ENCODE measurements at regions not wholly inside any gene's neighbourhood (a gene's known extent, or its start where the extent isn't known, plus 50 kb on each side); places are given as distances from the start of the nearest gene placed in this dataset.
A peak's percentile ranks its signal among the peaks of the same experiment; 100 is the strongest.

DNA sequence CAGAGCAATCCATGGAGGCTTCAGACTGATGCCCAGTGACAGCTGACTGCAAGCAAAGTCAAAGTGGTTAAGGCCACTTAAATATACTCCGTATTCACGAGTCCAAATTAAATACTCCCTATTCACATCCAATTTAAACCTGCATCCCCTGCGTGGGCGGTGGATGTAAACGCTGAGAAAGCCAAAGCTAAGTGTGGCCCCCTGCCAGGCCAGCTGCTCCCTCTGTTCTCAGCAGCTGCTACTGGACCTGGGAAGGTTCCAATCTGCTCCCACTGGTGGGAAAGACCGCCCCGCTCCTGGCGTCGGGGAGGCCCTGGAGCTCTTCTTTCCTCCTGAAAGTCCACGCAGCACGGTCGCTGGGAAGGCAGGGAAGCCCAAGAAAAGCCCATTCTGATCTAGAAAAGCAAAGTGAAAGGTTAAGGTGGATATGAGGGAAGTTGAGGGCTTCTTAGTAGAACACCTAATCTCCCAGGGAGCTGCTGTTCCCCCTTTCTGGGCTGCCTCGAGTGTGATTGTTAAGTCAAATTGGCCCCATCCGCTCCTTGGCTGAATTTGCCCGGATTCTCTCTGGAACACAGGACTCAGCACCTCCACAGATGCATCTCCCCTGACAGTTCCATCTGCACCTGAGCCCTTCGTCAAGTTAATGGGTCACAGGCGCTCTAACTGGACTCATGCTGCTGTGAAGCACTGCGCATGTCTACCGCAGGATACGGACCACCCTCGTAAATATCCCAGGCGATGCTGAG lies 205.5 kb downstream of the USP12 start:
- DNase-seq: peak; percentile 5

DNA sequence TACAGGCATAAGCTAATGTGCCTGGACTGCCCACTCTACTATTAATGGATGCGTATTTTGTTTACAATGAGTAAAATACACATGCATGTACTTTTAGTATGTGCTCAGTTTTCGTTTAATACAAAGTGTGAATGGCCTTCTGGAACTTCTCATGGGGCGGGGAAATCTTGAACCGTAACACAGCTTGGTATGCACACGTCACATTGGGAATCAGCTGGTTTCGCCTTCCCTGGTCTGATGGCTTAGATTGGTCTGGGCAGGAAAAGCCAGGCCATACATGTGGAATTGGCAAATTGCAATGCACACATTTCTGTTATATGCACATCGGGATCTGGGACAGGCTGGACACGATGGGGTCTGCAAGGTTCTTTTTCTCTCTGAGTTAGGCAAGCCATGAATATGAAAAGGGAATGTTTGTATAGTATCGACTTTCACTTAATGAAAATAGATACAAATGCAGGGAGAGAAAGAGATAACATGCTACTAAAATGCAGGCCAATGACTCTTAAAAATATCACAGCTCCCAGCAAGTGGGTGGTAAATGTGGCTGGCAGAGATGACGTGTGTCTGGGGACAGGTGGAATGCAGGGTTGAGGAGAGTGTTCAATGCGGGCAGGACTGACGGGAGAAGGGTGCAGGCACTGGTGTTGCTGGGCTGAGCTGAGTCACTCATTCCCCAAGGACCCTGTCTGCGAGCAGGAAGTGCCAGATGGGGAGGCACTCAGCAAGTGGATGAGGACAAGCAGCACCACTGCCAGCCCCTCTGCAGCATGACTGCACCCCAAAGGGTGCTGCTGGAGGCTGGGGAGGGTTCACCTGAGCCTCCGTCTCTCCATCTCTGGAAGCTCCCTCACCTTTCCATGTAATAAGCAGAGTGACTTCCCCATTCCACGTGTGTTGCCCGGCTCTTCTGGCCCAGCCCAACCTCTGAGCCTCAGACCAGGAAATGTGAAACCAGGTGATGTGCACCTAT lies 204.0 kb upstream of the GPR12 start:
- DNase-seq: peak; percentile 19

DNA sequence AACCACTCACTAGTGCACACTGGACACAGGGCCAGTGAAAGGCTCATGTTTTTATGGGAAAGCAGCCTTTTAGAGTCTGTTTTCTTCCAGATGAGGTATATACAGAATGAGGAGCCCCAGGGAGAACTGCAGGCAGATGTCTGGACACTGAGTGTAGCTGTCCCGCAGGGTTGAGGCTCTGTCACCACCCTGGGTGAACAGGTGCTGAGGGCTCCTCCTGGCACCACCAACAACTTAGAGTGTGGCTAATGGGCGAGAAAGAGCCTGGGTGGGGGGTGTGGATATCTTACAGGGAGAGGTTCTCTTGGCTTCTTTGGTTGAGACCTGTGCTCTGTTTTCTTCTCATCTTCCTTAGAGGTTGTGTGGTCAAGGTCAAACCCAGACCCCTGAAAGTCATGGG lies 202.1 kb upstream of the GPR12 start:
- DNase-seq: no peak

DNA sequence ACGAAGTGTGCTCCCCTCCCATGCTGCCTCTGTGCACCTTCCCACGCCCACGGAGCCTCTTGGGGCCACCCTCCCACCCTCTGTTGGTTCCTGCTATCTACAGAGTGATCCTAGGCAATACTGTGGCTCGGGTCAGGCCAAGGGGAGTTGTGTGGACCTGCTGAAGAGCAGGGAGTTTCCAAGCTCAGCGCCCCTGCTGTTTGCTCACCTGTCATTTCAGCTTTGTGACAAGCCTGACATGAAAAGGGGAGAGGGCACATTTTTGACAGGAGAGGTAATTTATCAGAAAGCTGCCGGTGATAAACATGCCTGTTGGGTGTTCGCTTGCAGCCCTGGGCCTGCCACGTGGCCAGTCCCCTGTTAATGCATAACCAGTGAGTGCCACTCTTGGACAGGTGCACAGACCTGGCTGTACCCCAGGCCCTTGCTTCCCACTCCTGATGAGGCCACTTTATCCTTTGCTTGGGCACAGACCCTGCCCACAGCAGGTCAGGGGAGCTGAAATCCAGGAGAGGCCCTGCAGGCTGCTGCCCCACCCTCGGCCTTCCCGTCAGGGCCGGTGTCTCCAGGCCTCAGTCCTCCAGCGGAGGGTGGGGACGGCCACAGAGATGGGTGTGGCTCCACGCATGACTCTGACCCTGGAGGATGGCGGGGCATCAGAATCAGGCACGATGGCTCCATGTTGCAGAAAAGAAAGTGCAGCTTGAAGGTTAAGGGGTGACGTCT lies 201.5 kb upstream of the GPR12 start:
- peak; percentile 1 for DNase-seq

DNA sequence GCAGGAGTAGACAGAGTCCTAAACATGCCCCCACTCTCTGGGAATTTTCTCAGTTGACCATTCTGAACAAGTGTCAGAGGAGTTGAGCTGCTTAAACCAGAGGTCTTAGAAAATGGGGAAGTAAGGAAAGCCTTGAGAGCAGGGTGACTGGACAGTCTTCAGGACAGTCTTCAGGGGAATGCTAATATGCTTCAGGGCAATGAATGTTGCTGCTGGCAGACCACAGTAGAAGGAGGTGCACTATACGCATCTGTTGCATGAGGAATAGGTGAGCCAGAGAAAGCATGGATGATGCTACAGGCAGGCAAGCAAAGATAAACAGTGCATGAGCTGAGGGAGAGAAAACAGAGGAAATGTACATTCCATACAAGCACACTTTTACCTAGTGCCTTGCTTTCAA lies 196.6 kb upstream of the GPR12 start:
- DNase-seq: no peak

DNA sequence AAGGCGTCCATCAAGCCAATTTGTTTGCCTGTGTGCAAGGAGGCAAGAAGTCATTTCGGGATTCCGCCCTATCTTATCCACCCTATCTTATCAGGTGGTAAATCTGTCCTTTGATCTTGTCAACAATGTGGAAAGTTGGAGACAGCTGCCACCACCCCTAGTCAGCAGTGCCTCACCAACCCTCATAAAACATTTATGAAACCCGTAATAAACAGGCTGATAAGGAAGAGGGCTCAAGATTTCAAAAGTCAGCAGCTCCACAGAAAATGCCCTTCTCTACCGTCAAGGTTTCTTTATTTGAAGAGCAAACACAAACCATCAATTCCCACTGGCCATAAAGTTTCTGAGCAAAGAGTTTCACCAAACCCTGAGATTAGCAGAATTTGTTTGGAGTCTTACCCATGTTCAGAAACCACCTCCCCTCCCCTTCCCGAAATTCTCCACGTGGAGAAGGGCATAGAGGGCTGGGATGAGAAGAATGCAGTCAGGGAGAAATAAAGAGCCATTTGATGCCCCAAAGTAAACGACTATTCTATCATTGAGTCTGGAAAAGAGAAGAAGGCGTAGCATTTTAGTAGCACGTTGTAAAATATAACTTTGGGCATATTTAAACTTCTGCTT lies 196.0 kb upstream of the GPR12 start:
- DNase-seq: no peak

DNA sequence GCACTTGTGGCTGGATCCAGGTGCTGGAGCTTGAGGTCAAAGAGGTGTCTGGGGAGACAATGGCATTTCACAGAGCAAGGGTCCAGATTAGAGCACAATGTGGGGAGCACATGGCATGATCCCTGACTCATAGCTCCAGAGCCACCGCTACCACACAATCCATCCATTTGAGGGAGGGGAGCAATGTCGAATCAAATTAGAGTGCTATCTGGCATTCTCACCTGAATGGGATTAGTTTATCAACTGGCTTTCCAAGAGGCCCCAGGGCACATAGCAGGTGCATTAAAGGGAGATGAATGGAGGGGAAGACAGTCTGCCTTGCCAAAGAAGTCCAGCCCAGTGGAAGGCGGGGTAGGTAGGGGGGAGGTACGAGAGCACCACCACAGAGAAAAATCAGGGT lies 194.4 kb upstream of the GPR12 start:
- no peak for DNase-seq

DNA sequence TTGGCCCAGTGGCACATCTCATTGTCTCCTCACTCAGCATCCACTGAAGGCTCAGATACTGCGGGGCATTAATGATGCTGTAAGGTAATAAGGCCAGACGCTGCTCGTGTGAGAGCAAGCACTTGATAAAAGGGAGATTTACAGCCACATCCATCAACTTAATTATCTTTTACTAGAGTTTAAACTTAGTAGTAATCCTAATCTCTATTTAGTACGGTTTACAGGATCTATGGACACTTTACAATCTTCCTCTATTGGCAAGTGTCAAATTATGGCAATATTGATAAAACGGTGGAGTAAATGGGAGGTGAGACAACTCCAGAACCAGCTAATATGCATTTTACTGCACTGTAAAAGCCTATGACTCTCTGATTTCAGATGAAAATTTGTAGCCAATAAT lies 192.7 kb upstream of the GPR12 start:
- no peak for DNase-seq

DNA sequence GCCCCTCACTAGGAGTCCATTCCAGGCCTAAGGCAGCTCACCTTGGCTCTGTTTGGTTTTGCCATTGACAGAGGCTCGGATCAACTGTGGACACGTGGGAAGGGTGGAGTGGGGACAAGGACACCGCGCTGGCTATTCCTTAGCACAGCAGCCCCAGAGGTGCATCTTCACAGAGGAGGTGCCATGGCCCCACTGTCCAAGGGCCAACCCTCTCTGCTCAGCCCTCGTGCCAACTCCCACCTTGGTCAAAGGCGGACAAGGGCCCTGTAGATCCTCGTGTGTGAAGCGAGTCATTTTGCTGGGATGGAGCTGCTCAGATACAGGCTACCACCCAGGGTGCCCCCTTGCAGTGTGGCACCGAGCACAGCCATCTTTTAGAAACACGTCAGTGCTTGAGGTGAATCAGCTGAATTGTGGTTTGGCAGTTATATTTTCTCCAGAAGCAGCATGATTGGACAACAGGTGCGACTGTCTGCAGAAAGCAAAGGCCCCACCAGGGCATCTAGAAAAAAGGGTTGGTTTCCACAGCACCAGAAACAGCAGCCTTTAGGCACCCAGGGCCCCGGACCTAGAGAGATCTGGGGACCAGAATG lies 192.1 kb upstream of the GPR12 start:
- no peak for DNase-seq

DNA sequence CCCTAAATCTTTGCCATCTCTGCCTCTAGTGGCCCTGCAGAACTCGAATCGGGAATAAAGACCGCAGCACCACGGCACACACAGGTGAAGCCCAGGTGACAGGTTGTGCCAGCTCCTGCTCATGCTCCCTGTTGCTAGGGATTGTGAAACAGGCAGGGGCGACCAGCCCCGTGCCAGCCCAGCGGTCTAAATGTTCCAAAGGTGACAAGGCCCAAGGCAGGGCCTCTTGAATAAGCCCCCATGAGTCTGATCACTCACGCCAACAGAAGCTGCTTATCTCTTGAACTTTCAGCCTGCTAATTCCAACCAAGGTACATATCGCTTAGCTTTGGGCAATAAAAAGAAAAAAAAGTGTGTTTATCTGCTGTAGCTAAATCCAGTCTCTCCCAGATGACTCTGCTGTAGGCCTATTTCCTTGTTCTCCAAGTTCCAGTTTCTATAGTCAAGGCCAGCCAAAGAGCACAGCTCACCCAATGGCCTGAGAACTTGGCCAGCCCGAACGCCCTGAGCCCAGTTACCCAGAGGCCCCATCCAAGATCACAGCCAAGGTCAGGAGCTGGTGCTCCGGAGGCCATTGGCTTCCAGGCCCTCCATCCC lies 191.1 kb upstream of the GPR12 start:
- DNase-seq: no peak

DNA sequence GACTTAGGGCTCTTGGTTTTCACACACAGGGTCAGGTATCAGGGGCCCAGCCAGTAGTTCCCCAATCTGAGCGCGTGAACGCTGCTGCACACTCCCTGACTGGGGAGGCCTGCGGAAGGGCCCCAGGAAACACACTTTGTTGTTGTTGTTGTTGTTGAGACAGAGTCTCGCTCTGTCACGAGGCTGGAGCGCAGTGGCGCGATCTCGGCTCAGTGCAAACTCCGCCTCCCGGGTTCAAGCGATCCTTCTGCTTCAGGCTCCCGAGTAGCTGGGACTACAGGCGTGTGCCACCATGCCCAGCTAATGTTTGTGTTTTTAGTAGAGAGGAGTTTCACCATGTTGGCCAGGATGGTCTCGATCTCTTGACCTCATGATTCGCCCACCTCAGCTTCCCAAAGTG lies 190.4 kb upstream of the GPR12 start:
- no peak for DNase-seq

DNA sequence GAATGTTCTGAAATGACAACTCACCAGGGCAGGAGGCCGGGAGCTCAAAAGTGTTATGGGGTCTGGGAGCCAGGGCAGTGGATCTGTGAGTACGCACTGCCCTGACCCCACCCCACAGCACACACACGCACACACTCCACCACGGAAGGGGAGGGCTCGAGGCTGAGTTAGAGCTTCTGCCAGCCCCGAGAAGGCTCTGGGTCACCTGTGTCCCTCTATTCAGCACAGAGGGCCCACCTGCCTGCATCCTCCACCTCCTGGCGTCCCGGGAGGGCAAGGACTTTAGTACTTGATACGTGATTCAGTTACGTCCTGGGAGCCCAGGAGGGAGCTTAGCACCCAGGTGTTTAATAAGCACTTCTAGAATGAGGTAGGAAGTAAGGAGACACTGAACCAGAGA lies 190.0 kb upstream of the GPR12 start:
- no peak for DNase-seq

DNA sequence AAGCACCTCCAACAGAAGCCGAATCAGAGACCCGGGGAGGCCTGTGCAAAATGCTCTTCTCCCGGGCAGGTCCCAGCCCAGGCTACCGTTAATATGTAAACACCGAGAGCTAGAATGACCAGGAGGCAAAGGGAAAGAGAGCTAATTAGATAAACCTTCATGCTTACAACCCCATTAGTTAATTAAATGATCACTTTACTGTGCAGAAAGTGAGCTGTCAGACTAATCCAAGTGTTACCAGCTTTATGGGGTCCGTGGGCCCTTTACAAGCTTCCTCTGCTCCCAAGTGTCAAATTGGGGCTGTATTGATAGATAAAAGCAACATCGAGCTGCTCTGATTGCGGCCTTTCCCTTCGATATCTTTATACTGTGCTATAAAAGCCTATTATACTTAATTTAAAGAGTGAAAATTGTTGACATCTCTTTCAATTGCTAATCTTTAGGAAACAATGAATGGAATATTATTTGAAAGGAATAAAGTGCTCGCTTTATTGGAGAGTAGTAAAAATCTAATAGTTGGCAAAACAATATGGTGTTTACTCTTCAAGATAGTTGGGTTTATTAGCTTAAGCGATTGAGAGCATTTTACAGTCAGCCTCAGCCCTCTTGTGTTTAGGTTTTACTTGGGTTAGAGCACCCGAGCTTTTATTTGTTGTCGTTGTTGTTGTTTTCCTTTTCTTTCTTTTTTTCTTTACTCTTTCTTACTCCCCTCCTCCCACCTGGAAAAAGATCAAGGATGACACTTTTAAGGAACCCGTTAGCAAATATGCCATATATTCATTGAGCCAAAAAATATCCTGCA lies 189.3 kb upstream of the GPR12 start:
- DNase-seq: no peak

DNA sequence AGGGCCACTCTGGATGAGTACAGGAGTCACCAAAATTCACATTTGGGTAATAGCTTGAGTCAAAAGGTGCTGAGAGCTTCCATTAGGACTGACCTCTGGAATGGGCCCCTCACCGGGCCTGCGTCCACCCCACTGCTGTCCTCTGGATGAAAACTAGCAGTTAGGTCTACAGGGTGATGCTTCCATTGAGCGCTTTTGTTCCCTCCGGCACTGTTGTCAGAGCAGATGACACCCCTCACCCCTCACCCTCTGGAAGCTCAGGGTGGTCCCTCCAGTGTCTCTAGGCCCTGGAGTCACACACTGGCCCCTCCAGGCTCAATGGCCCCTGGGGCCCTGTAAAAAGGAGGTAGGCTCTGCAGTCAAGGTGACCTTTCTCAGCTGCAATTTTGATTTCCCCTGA lies 187.8 kb upstream of the GPR12 start:
- no peak for DNase-seq

DNA sequence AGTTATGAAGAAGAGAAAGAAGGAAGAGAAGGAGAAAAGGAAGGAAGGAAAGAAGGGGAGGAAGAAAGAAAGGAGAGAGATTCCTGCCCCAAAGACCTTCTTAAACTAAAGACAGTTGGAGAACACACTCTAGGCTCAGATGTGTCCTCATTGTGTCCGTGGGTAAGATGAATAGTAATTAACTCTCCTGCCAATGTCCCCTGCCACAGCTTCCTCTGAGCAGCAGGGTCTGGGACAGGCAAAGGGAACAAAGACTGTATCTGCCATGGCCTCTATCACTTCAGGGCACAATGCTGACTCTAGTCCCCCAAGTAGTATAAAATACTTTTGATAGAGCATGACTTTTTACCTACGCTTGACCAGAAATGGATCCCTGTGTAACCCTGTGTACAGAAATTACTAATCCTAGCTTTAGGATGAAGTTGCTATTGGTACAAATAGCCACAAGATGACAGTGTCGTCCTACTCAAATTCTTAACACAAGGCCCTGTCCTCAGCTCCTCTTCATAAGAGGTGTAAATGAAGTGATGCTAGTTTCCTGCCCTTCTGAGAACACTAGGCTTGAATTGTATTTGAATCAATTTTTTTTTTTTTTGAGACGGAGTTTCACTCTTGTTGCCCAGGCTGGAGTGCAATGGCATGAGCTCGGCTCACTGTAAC lies 186.2 kb upstream of the GPR12 start:
- DNase-seq: peak; percentile 5

DNA sequence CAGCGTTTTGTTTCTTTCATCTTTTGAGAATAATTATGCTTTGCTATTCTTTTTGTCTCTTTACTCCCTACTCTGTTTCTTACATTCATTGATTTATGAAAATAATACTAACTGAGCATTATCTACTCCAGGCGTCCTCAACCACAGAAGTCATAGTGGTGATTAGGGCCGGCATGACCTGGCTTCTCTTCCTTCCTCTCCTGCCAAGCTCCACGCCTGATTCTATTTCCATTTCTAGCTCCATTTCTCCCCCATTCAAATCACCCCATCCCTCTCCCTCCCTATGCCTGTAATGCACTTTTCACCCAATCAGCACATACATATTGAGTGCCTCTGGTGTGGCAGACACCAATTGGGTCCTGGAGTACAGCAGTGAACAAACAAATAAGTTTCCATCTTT lies 183.2 kb upstream of the GPR12 start:
- DNase-seq: no peak

DNA sequence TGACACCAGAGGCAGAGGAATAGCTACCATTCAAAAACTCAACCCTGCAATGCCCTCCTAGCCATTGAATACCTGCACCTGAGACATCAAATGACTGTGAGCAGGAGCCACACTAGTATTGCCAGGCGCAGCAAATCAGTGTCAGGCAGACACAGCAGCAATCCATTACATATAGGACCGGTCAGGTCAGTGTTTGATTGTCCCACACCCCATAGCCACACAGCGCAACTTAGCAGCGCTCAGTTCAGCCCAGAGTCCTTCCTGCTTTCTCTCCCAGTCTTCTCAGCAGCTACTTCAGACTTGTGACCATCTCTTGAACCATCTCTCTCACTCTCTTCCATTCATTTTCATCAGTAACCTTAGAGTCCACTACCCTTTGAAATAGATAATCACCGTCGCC lies 181.6 kb upstream of the GPR12 start:
- no peak for DNase-seq

DNA sequence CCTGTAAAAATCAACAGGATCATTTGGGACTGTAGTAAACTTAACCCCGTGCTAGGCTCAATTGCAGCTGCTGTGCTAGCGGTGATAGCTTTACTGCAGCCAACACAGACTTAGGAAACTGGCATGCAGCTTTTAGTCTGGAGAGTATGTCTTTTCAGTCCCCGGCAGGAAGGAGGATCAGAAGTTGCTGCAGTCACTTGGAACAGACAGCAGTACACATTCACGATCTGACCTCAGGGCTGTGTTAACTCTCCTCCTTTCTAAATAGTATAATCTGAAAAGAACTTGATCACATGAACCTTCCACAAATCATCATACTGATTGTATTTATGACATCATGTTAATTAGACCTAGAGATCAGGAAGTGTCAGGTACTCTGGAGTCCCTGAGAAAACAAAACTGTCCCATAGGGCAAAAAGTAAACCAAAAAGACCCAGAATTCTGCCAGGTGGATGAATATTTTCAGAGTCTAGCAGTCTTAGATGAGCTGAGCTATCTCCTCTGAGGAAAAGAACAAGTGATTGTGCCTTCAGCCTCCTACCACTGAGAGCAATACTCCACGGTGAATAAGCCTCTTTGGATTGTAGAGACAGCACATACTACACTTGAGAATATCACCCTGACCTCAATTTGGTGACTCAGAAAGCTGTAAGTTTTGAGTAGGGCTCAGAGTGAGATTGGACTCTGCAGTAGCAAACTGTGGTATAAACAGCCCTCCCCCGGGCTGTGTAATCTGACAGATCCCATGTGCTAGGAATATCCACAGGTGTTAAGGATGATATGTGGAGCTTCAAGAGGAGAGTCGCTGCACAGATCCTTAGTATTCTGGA lies 181.0 kb upstream of the GPR12 start:
- DNase-seq: no peak

DNA sequence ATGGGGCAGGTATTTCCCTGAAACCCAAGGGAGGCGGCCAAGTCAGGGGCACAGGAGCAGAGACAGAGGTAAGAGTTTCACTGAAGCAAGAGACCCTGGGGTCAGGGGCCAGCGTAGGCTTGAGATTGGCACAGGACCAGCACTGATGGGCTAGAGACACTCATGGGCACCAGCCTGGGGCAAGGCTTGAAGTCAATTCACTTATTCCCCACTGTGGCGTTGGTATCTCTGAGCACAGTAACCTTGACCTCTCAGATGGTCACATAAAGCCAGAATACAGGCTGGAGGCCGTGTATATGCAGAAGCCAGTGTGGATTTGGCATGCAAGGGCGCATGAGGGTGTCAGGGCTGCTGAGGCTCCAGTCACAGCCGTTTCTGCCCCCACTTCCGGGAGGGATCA lies 173.5 kb upstream of the GPR12 start:
- DNase-seq: no peak

DNA sequence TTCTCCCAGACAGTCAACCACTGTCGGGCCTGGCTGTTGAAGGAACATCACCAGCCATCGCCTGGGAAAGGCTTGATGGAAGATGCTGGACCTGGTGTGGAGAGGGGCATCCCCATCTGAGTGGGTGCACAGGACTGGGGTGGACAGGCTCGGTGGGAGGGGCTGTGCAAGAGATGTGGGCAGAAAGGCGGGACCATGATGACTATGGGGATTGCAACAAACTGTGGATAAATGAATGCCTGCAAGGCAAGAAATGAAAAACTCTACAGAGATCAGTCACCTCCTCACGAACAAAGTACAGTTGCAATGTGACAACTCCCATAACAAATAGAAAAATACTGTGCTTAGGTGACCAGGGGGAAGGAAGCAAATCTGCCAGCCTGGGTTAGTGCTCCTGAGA lies 171.9 kb upstream of the GPR12 start:
- DNase-seq: no peak

Measured in NCI-H2029 treated with DMSO at 0.1 percent for 48 hours (cell line).